ENCODE measurements at regions not wholly inside any gene's neighbourhood (a gene's known extent, or its start where the extent isn't known, plus 50 kb on each side); places are given as distances from the start of the nearest gene placed in this dataset.

GRCh38 chr18:55875371-55875901 lies 287.4 kb upstream of the TCF4 start:
- DNase-seq (ENCODE audit: low spot score), result no peak
- H3K27ac ChIP-seq, result no peak overlapping the region
- H3K4me3 ChIP-seq, result no peak overlapping the region
- TF ChIP-seq CTCF (IDR thresholded peaks at IDR 0.05), result no peak

GRCh38 chr18:55869556-55870501 lies 281.8 kb upstream of the TCF4 start:
- TF ChIP-seq CTCF (IDR thresholded peaks at IDR 0.05), result no peak
- no peak for DNase-seq (ENCODE audit: low spot score)
- Histone ChIP-seq H3K4me3 (no peak overlapping the region), H3K27ac (no peak overlapping the region)

- DNase-seq (ENCODE audit: low spot score), result no peak
- Histone ChIP-seq H3K4me3 (no peak overlapping the region), H3K27ac (no peak overlapping the region)
- no peak for TF ChIP-seq CTCF (IDR thresholded peaks at IDR 0.05)
These were observed 280.9 kb upstream of the TCF4 start for GRCh38 chr18:55868909-55869308.

- Histone ChIP-seq H3K27ac (no peak overlapping the region), H3K4me3 (no peak overlapping the region)
- no peak for DNase-seq (ENCODE audit: low spot score)
- TF ChIP-seq CTCF (IDR thresholded peaks at IDR 0.05), result no peak
These were observed 278.9 kb upstream of the TCF4 start for GRCh38 chr18:55866886-55867285.

GRCh38 chr18:55866006-55866405 lies 278.0 kb upstream of the TCF4 start:
- Histone ChIP-seq H3K4me3 (no peak overlapping the region), H3K27ac (no peak overlapping the region)
- no peak for TF ChIP-seq CTCF (IDR thresholded peaks at IDR 0.05)
- no peak for DNase-seq (ENCODE audit: low spot score)

- Histone ChIP-seq H3K4me3 (no peak overlapping the region), H3K27ac (no peak overlapping the region)
- DNase-seq (ENCODE audit: low spot score), result no peak
- TF ChIP-seq CTCF (IDR thresholded peaks at IDR 0.05), result no peak
These were observed 276.3 kb upstream of the TCF4 start for GRCh38 chr18:55864281-55864680.

GRCh38 chr18:55863876-55864275 lies 275.9 kb upstream of the TCF4 start:
- no peak for DNase-seq (ENCODE audit: low spot score)
- H3K27ac ChIP-seq, result peak overlapping the region in 1 of 2 donors; percentile 2
- no peak for TF ChIP-seq CTCF (IDR thresholded peaks at IDR 0.05)
- H3K4me3 ChIP-seq, result no peak overlapping the region
